ENCODE measurements at regions not wholly inside any gene's neighbourhood (a gene's known extent, or its start where the extent isn't known, plus 50 kb on each side); places are given as distances from the start of the nearest gene placed in this dataset.

DNA sequence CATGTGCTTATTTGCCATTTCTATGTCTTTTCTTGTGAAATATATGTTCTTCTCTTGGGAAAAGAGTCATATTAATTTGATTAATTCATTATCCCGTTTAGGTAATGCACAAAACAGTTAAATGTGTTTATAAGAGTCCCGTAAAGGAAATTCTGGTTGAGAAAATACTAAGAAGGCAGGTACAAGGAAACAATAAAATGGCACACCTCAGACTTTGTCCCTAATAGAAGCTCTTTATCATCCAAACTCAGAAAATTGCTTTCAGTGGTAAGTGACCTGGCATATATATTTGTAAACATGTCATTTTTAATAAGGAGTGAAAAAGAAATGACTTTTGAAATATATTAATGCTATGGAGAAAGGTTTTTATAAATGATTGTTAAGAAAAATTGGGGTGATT, 540.5 kb upstream of the CITED2 start:
- no peak for TF ChIP-seq POLR2A (IDR thresholded peaks at IDR 0.05)
- TF ChIP-seq, protein P1, sequence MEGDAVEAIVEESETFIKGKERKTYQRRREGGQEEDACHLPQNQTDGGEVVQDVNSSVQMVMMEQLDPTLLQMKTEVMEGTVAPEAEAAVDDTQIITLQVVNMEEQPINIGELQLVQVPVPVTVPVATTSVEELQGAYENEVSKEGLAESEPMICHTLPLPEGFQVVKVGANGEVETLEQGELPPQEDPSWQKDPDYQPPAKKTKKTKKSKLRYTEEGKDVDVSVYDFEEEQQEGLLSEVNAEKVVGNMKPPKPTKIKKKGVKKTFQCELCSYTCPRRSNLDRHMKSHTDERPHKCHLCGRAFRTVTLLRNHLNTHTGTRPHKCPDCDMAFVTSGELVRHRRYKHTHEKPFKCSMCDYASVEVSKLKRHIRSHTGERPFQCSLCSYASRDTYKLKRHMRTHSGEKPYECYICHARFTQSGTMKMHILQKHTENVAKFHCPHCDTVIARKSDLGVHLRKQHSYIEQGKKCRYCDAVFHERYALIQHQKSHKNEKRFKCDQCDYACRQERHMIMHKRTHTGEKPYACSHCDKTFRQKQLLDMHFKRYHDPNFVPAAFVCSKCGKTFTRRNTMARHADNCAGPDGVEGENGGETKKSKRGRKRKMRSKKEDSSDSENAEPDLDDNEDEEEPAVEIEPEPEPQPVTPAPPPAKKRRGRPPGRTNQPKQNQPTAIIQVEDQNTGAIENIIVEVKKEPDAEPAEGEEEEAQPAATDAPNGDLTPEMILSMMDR (IDR thresholded peaks at IDR 0.05) = no peak

All from Peyer's patch (tissue), 4 donors.